HEK293 (cell line): ENCODE measurements at regions not wholly inside any gene's neighbourhood (a gene's known extent, or its start where the extent isn't known, plus 50 kb on each side); places are given as distances from the start of the nearest gene placed in this dataset.

Experiments
- SETDB1 ChIP-seq: IDR thresholded peaks from one replicate; pipeline ENCODE4 v1.6.1; 2017; ENCODE audit warnings: mild to moderate bottlenecking, low read length, moderate library complexity, mixed read lengths; ENCODE audit not compliant: insufficient read length
- ZNF423 ChIP-seq: fragments of 450-650 bp; formaldehyde crosslinking; IDR thresholded peaks from 2 replicates; pipeline ENCODE4 v1.5.1; 2016; ENCODE audit warnings: missing biosample characterization, missing genetic modification characterization
- TF ChIP-seq, protein P1 (sequence below): fragments of 450-650 bp; formaldehyde crosslinking; IDR thresholded peaks from 2 replicates; pipeline ENCODE4 v1.5.1; 2017; ENCODE audit warnings: missing biosample characterization, missing genetic modification characterization
- TF ChIP-seq, protein P2 (sequence below): fragments of 450-650 bp; formaldehyde crosslinking; IDR thresholded peaks from 2 replicates; pipeline ENCODE4 v1.5.1; 2016; ENCODE audit warnings: missing biosample characterization, missing genetic modification characterization

DNA sequence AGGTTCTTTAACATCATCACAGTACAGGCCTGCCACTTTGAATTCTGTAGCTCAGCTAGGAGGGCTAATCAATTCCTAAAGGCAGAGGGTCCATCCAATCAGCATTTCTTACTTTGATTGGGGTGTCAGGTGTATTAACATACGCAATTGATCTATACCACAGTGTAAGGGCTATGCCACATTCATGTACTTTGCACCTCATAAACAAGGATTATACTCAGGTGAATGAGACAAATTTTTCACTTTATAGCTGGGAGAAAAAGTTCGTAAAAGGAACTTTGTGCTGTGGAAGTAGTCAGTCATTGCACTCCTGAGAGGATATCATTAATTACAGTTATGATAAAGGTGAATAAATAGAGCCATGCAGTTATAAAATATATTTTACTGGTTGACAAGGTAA is 119.9 kb upstream of the AHR start:
- TF ChIP-seq ZNF423 (tag by site-specific recombination) (no peak), SETDB1 (no peak)
- TF ChIP-seq, protein P1, sequence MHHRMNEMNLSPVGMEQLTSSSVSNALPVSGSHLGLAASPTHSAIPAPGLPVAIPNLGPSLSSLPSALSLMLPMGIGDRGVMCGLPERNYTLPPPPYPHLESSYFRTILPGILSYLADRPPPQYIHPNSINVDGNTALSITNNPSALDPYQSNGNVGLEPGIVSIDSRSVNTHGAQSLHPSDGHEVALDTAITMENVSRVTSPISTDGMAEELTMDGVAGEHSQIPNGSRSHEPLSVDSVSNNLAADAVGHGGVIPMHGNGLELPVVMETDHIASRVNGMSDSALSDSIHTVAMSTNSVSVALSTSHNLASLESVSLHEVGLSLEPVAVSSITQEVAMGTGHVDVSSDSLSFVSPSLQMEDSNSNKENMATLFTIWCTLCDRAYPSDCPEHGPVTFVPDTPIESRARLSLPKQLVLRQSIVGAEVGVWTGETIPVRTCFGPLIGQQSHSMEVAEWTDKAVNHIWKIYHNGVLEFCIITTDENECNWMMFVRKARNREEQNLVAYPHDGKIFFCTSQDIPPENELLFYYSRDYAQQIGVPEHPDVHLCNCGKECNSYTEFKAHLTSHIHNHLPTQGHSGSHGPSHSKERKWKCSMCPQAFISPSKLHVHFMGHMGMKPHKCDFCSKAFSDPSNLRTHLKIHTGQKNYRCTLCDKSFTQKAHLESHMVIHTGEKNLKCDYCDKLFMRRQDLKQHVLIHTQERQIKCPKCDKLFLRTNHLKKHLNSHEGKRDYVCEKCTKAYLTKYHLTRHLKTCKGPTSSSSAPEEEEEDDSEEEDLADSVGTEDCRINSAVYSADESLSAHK (tag by site-specific recombination): no peak
- TF ChIP-seq, protein P2, sequence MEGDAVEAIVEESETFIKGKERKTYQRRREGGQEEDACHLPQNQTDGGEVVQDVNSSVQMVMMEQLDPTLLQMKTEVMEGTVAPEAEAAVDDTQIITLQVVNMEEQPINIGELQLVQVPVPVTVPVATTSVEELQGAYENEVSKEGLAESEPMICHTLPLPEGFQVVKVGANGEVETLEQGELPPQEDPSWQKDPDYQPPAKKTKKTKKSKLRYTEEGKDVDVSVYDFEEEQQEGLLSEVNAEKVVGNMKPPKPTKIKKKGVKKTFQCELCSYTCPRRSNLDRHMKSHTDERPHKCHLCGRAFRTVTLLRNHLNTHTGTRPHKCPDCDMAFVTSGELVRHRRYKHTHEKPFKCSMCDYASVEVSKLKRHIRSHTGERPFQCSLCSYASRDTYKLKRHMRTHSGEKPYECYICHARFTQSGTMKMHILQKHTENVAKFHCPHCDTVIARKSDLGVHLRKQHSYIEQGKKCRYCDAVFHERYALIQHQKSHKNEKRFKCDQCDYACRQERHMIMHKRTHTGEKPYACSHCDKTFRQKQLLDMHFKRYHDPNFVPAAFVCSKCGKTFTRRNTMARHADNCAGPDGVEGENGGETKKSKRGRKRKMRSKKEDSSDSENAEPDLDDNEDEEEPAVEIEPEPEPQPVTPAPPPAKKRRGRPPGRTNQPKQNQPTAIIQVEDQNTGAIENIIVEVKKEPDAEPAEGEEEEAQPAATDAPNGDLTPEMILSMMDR (tag by site-specific recombination): no peak
